ENCODE measurements at regions not wholly inside any gene's neighbourhood (a gene's known extent, or its start where the extent isn't known, plus 50 kb on each side); places are given as distances from the start of the nearest gene placed in this dataset.
"Not testable (repeated sequence)": the region's sequence is repeated elsewhere in the genome, so short reads cannot be mapped to it uniquely, and the experiment has no call there.

- peaks cover 6% of the 10 kb centered on the region for H3K4me1 Mint-ChIP-seq
- no peaks in the 10 kb centered on the region for H3K79me2 ChIP-seq (ENCODE audit: low read depth)
- H3K4me1 ChIP-seq = peaks cover 24% of the 10 kb centered on the region
- H2AFZ ChIP-seq (replicated peaks) = no peak overlapping the region
- no peak overlapping the region for H3K4me3 Mint-ChIP-seq
- no peaks in the 10 kb centered on the region for H3K27me3 ChIP-seq
- H3K27ac ChIP-seq = no peak overlapping the region
- no peaks in the 10 kb centered on the region for H3K36me3 ChIP-seq
- H3K9me3 Mint-ChIP-seq = peaks cover 5% of the 10 kb centered on the region
- H3F3A ChIP-seq (ENCODE audit: low read depth) = no peaks in the 10 kb centered on the region
- no peak overlapping the region for H3K4me3 ChIP-seq
- H3K27ac Mint-ChIP-seq = no peak overlapping the region
- DNase-seq (ENCODE audit: low spot score) = no peak
- H3K9me3 ChIP-seq (ENCODE audit: low read depth) = no peaks in the 10 kb centered on the region
- TF ChIP-seq EZH2phosphoT487 (IDR thresholded peaks at IDR 0.05) (no peak), EZH2 (IDR thresholded peaks at IDR 0.05) (no peak)
- TF ChIP-seq, protein P1, sequence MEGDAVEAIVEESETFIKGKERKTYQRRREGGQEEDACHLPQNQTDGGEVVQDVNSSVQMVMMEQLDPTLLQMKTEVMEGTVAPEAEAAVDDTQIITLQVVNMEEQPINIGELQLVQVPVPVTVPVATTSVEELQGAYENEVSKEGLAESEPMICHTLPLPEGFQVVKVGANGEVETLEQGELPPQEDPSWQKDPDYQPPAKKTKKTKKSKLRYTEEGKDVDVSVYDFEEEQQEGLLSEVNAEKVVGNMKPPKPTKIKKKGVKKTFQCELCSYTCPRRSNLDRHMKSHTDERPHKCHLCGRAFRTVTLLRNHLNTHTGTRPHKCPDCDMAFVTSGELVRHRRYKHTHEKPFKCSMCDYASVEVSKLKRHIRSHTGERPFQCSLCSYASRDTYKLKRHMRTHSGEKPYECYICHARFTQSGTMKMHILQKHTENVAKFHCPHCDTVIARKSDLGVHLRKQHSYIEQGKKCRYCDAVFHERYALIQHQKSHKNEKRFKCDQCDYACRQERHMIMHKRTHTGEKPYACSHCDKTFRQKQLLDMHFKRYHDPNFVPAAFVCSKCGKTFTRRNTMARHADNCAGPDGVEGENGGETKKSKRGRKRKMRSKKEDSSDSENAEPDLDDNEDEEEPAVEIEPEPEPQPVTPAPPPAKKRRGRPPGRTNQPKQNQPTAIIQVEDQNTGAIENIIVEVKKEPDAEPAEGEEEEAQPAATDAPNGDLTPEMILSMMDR (IDR thresholded peaks at IDR 0.05) = no peak
- H3K9ac ChIP-seq = no peak overlapping the region
- no peaks in the 10 kb centered on the region for H3K36me3 Mint-ChIP-seq
- no peaks in the 10 kb centered on the region for H3K27me3 Mint-ChIP-seq (ENCODE audit: insufficient read depth, low read depth)
- H3K4me2 ChIP-seq = no peak overlapping the region
- H4K20me1 ChIP-seq (ENCODE audit: low read depth) = no peaks in the 10 kb centered on the region
Observed at GRCh38 chr13:88717946-88718345, 1046.8 kb downstream of the SLITRK5 start.

GRCh38 chr13:88718781-88719180, 1047.6 kb downstream of the SLITRK5 start:
- Histone ChIP-seq H3F3A (ENCODE audit: low read depth) (no peaks in the 10 kb centered on the region), H4K20me1 (ENCODE audit: low read depth) (no peaks in the 10 kb centered on the region), H3K4me2 (no peak overlapping the region), H2AFZ (replicated peaks) (no peak overlapping the region), H3K4me3 (no peak overlapping the region), H3K36me3 (no peaks in the 10 kb centered on the region), H3K79me2 (ENCODE audit: low read depth) (no peaks in the 10 kb centered on the region), H3K9me3 (ENCODE audit: low read depth) (no peaks in the 10 kb centered on the region), H3K9ac (no peak overlapping the region), H3K27me3 (no peaks in the 10 kb centered on the region), H3K27ac (no peak overlapping the region), H3K4me1 (peaks cover 19% of the 10 kb centered on the region)
- Mint-ChIP-seq H3K27ac (no peak overlapping the region), H3K4me1 (peaks cover 3% of the 10 kb centered on the region), H3K9me3 (peaks cover 5% of the 10 kb centered on the region), H3K4me3 (no peak overlapping the region), H3K36me3 (no peaks in the 10 kb centered on the region), H3K27me3 (ENCODE audit: insufficient read depth, low read depth) (no peaks in the 10 kb centered on the region)
- TF ChIP-seq, protein P1 (IDR thresholded peaks at IDR 0.05) = no peak
- no peak for TF ChIP-seq EZH2 (IDR thresholded peaks at IDR 0.05)
- no peak for TF ChIP-seq EZH2phosphoT487 (IDR thresholded peaks at IDR 0.05)
- DNase-seq (ENCODE audit: low spot score) = no peak

GRCh38 chr13:88726075-88726474, 1054.9 kb downstream of the SLITRK5 start:
- Histone ChIP-seq H3K36me3 (no peaks in the 10 kb centered on the region), H3K27me3 (no peaks in the 10 kb centered on the region), H3K79me2 (ENCODE audit: low read depth) (no peaks in the 10 kb centered on the region), H3K9ac (no peak overlapping the region), H3K27ac (no peak overlapping the region), H4K20me1 (ENCODE audit: low read depth) (no peaks in the 10 kb centered on the region), H3K4me3 (no peak overlapping the region), H3K9me3 (ENCODE audit: low read depth) (no peaks in the 10 kb centered on the region), H3K4me2 (no peak overlapping the region), H3F3A (ENCODE audit: low read depth) (no peaks in the 10 kb centered on the region), H2AFZ (replicated peaks) (no peak overlapping the region), H3K4me1 (no peaks in the 10 kb centered on the region)
- TF ChIP-seq EZH2 (IDR thresholded peaks at IDR 0.05) (no peak), EZH2phosphoT487 (IDR thresholded peaks at IDR 0.05) (no peak)
- TF ChIP-seq, protein P1 (IDR thresholded peaks at IDR 0.05) = no peak
- Mint-ChIP-seq H3K27ac (no peak overlapping the region), H3K27me3 (ENCODE audit: insufficient read depth, low read depth) (no peaks in the 10 kb centered on the region), H3K36me3 (no peaks in the 10 kb centered on the region), H3K9me3 (no peaks in the 10 kb centered on the region), H3K4me3 (no peak overlapping the region), H3K4me1 (no peaks in the 10 kb centered on the region)
- DNase-seq (ENCODE audit: low spot score) = no peak

DNA sequence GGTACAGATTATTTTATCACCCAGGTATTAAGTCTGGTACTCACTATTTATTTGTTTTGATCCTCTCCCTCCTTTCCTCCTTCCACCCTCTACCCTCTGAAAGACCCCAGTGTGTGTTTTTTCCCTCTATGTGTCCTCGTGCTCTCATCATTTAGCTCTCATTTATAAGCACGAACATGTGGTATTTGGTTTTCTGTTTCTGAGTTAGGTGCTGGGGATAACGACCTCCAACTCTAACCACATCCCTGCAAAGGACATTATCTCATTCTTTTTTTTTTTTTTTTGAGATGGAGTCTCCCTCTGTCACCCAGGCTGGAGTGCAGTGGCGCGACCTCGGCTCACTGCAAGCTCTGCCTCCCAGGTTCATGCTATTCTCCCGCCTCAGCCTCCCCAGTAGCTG, 1056.1 kb downstream of the SLITRK5 start:
- H3K27me3 Mint-ChIP-seq (ENCODE audit: insufficient read depth, low read depth); H3K9me3 ChIP-seq (ENCODE audit: low read depth); DNase-seq (ENCODE audit: low spot score); H3K9me3 Mint-ChIP-seq; H4K20me1 ChIP-seq (ENCODE audit: low read depth); H2AFZ ChIP-seq (replicated peaks); H3K4me1 Mint-ChIP-seq; H3K27ac Mint-ChIP-seq; H3K4me3 ChIP-seq; H3K4me2 ChIP-seq; H3K79me2 ChIP-seq (ENCODE audit: low read depth); H3K27ac ChIP-seq; H3K4me3 Mint-ChIP-seq; H3K36me3 Mint-ChIP-seq; H3F3A ChIP-seq (ENCODE audit: low read depth); H3K27me3 ChIP-seq; H3K9ac ChIP-seq; H3K4me1 ChIP-seq; H3K36me3 ChIP-seq: not testable (repeated sequence)

All from neural progenitor cell (in vitro differentiated cells).